Prostate gland (tissue), 2 donors: ENCODE measurements at regions not wholly inside any gene's neighbourhood (a gene's known extent, or its start where the extent isn't known, plus 50 kb on each side); places are given as distances from the start of the nearest gene placed in this dataset.

Source experiments
- CTCF ChIP-seq, 4 experiments: fragments of 200-600 bp in 2 of 4; fragments of 450-650 bp in 2 of 4; sonication (generic) in 2 of 4; IDR thresholded peaks; 1 replicate in 3 of 4; 2 replicates in 1 of 4; pipeline ENCODE4 v1.5.1; 2016 to 2019; ENCODE audit warnings: antibody characterized with exemption in 4 of 4, mild to moderate bottlenecking in 2 of 4, moderate library complexity in 2 of 4
- POLR2A ChIP-seq: fragments of 450-650 bp; IDR thresholded peaks from one replicate; pipeline ENCODE4 v1.6.1; 2016; ENCODE audit warnings: antibody characterized with exemption, mild to moderate bottlenecking

DNA sequence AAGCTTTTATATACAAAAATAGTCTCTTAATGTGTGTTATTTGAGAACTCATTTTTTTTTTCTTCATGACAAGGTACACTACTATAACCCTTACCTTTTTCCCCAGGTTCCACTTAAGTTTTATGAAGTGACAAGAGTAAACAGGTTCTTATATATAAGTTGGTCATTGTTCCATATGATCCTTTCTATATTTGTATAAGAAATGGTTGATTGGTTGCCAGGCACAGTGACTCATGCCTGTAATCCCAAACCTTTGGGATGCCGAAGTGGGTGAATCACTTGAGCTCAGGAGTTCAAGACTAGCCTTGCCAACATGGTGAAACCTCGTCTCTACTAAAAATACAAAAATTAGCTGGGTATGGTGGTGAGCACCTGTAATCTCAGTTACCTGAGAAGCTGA, 108.3 kb downstream of the PCSK1 start:
- TF ChIP-seq CTCF (IDR thresholded peaks at IDR 0.05) (no peak), POLR2A (no peak)
